B cell (primary cell): ENCODE measurements at regions not wholly inside any gene's neighbourhood (a gene's known extent, or its start where the extent isn't known, plus 50 kb on each side); places are given as distances from the start of the nearest gene placed in this dataset.

Source experiments
- ATAC-seq: fragments of 200-7000 bp; cut with Tn5 transposase; one replicate; pipeline ENCODE4 v1.10.0; 2021; ENCODE audit warnings: low read depth, mild to moderate bottlenecking, moderate number of reproducible peaks, moderate library complexity
- CTCF ChIA-PET: fragments of 350-600 bp; sonication (Branson Sonifier 250); formaldehyde crosslinking; loops from one replicate; lab custom pipeline; 2021; ENCODE audit warnings: antibody characterized with exemption, inconsistent platforms; lab: Charles Lee
- POLR2A ChIA-PET: fragments of 350-600 bp; sonication (Branson Sonifier 250); formaldehyde crosslinking; loops from one replicate; lab custom pipeline; 2021; ENCODE audit warnings: antibody characterized with exemption; lab: Charles Lee
- DNase-seq: peaks from one replicate; pipeline ENCODE4 v3.0.0; 2013
- H2AFZ ChIP-seq: 2 replicates; pipeline ENCODE4 v1.6.1; 2012; ENCODE audit warnings: mild to moderate bottlenecking, low read depth, low read length; ENCODE audit not compliant: insufficient read depth, poor library complexity, severe bottlenecking
- H3K27ac ChIP-seq, 2 donors: 1 replicate in 1 of 2; 2 replicates in 1 of 2; pipeline ENCODE4 v1.5.1; 2012 to 2013; ENCODE audit warnings: low read length in 2 of 2, mild to moderate bottlenecking in 2 of 2, moderate library complexity in 1 of 2
- H3K27me3 ChIP-seq, 4 experiments: fragments of 200-600 bp in 1 of 4; sonication (generic) in 1 of 4; replicated peaks in 1 of 4; 1 replicate in 2 of 4; 2 replicates in 2 of 4; pipeline versions ENCODE4 v1.6.1 to v1.7.0; 2013 to 2016; ENCODE audit warnings: low read length in 3 of 4, mild to moderate bottlenecking in 2 of 4, mixed read lengths in 1 of 4, moderate library complexity in 1 of 4; ENCODE audit not compliant: insufficient read depth in 4 of 4, control insufficient read depth in 3 of 4; ENCODE audit errors: control extremely low read depth in 1 of 4
- H3K36me3 ChIP-seq, 2 experiments: replicated peaks in 1 of 2; 1 replicate in 1 of 2; 2 replicates in 1 of 2; pipeline versions ENCODE4 v1.6.1 to v1.7.1; 2013; ENCODE audit warnings: low read length in 1 of 2; ENCODE audit not compliant: insufficient read depth in 2 of 2, control insufficient read depth in 1 of 2; ENCODE audit errors: control extremely low read depth in 1 of 2, extremely low read depth in 1 of 2
- H3K4me1 ChIP-seq, 2 donors: fragments of 200-600 bp in 1 of 2; sonication (generic) in 1 of 2; 1 replicate in 1 of 2; 2 replicates in 1 of 2; pipeline versions ENCODE4 v1.5.1 to v1.6.1; 2013 to 2017; ENCODE audit warnings: low read length in 2 of 2; ENCODE audit not compliant: control insufficient read depth in 2 of 2, insufficient read depth in 2 of 2
- H3K4me2 ChIP-seq: replicated peaks from 2 replicates; pipeline ENCODE3; 2012; ENCODE audit warnings: mild to moderate bottlenecking, low read depth, low read length; ENCODE audit not compliant: poor library complexity, severe bottlenecking
- H3K4me3 ChIP-seq, 5 experiments: fragments of 200-600 bp in 1 of 5; sonication (generic) in 1 of 5; 1 replicate in 3 of 5; 2 replicates in 2 of 5; pipeline versions ENCODE4 v1.5.1 to v1.7.0; 2011 to 2016; ENCODE audit warnings: low read length in 4 of 5, mild to moderate bottlenecking in 4 of 5, low read depth in 2 of 5, control low read depth in 1 of 5, moderate library complexity in 1 of 5; ENCODE audit not compliant: insufficient read depth in 1 of 5; ENCODE audit errors: control extremely low read depth in 1 of 5, extremely low read depth in 1 of 5
- H3K79me2 ChIP-seq: fragments of 200-600 bp; sonication (generic); one replicate; pipeline ENCODE4 v1.6.0; 2016; ENCODE audit warnings: low read length; ENCODE audit not compliant: control insufficient read depth, insufficient read depth
- H3K9ac ChIP-seq: fragments of 200-600 bp; sonication (generic); 2 replicates; pipeline ENCODE4 v1.6.1; 2017; ENCODE audit warnings: mild to moderate bottlenecking, low read length, moderate library complexity
- H3K9me3 ChIP-seq, 3 donors: one replicate each; pipeline versions ENCODE4 v1.6.1 to v1.7.1; 2013; ENCODE audit warnings: low read length in 2 of 3; ENCODE audit not compliant: control insufficient read depth in 2 of 3, insufficient read depth in 1 of 3; ENCODE audit errors: control extremely low read depth in 1 of 3
- H4K20me1 ChIP-seq: 2 replicates; pipeline ENCODE4 v1.6.0; 2012; ENCODE audit warnings: mild to moderate bottlenecking, low read length; ENCODE audit not compliant: insufficient read depth, control insufficient read depth, poor library complexity, severe bottlenecking
- H3K27ac Mint-ChIP-seq: one replicate; pipeline ENCODE4 v1.8.0; 2021; ENCODE audit warnings: mixed read lengths
- H3K27me3 Mint-ChIP-seq: one replicate; pipeline ENCODE4 v1.8.0; 2021; ENCODE audit warnings: mixed read lengths
- H3K4me1 Mint-ChIP-seq: one replicate; pipeline ENCODE4 v1.8.0; 2021; ENCODE audit warnings: mixed read lengths
- H3K4me3 Mint-ChIP-seq: one replicate; pipeline ENCODE4 v1.8.0; 2021; ENCODE audit warnings: mixed read lengths
- H3K9me3 Mint-ChIP-seq: one replicate; pipeline ENCODE4 v1.8.0; 2022; ENCODE audit warnings: mixed read lengths; ENCODE audit not compliant: insufficient read depth
- CTCF ChIP-seq: fragments of 200-600 bp; IDR thresholded peaks from one replicate; pipeline ENCODE4 v1.8.0; 2022; ENCODE audit warnings: antibody characterized with exemption, mild to moderate bottlenecking
- EZH2 ChIP-seq: IDR thresholded peaks from 2 replicates; pipeline ENCODE4 v1.6.1; 2012; ENCODE audit warnings: borderline replicate concordance, low read depth, mild to moderate bottlenecking, moderate library complexity, low read length; ENCODE audit not compliant: insufficient read depth, poor library complexity, severe bottlenecking
- WGBS: methylation state at CpG from one replicate; pipeline ENCODE4 v1.1.5; 2013; ENCODE audit warnings: missing lambda C conversion rate; ENCODE audit not compliant: insufficient coverage; 5-methylcytosine and 5-hydroxymethylcytosine counted together
- intact Hi-C: fragments of 100-400 bp; cut with micrococcal nuclease; formaldehyde crosslinking; loops from one replicate; pipeline ENCODE4 v1.10.0; 2022

- ATAC-seq, result no peak
- Mint-ChIP-seq H3K27ac (no peak overlapping the region), H3K9me3 (no peaks in the 10 kb centered on the region), H3K4me1 (no peaks in the 10 kb centered on the region), H3K4me3 (no peak overlapping the region), H3K27me3 (no peaks in the 10 kb centered on the region)
- Histone ChIP-seq H4K20me1 (no peaks in the 10 kb centered on the region), H3K9me3 (peaks cover 0 to 14% (median 0%) of the 10 kb centered on the region in 3 donors), H2AFZ (no peak overlapping the region), H3K4me1 (no peaks in the 10 kb centered on the region), H3K9ac (no peak overlapping the region), H3K4me3 (no peak overlapping the region), H3K27ac (no peak overlapping the region), H3K27me3 (no peaks in the 10 kb centered on the region), H3K79me2 (no peaks in the 10 kb centered on the region), H3K4me2 (no peak overlapping the region), H3K36me3 (no peaks in the 10 kb centered on the region)
- no peak for TF ChIP-seq EZH2
- TF ChIP-seq CTCF, result no peak
- ChIA-PET POLR2A (no interaction called here), CTCF (no interaction called here)
- intact Hi-C loops, result no loop called here
- DNase-seq, result no peak
Measured at GRCh38 chr2:57141269-57141668, 905.3 kb upstream of the VRK2 start.

GRCh38 chr2:57146951-57147350 lies 899.7 kb upstream of the VRK2 start:
- WGBS, result 44% methylated on average over 1 of the region's 1 CpG
- TF ChIP-seq CTCF (no peak), EZH2 (no peak)
- Histone ChIP-seq H3K27me3 (no peaks in the 10 kb centered on the region), H2AFZ (no peak overlapping the region), H3K9me3 (peaks cover 0 to 25% (median 2%) of the 10 kb centered on the region in 3 donors), H3K4me2 (no peak overlapping the region), H4K20me1 (no peaks in the 10 kb centered on the region), H3K79me2 (no peaks in the 10 kb centered on the region), H3K36me3 (no peaks in the 10 kb centered on the region), H3K9ac (no peak overlapping the region), H3K4me3 (no peak overlapping the region), H3K27ac (no peak overlapping the region), H3K4me1 (no peaks in the 10 kb centered on the region)
- H3K4me3 Mint-ChIP-seq, result no peak overlapping the region
- CTCF ChIA-PET, result no interaction called here
- H3K27me3 Mint-ChIP-seq, result no peaks in the 10 kb centered on the region
- no peak overlapping the region for H3K27ac Mint-ChIP-seq
- ATAC-seq, result no peak
- no peak for DNase-seq
- POLR2A ChIA-PET, result no interaction called here
- no peaks in the 10 kb centered on the region for H3K4me1 Mint-ChIP-seq
- intact Hi-C loops, result no loop called here
- peaks cover 9% of the 10 kb centered on the region for H3K9me3 Mint-ChIP-seq
